ENCODE measurements at regions not wholly inside any gene's neighbourhood (a gene's known extent, or its start where the extent isn't known, plus 50 kb on each side); places are given as distances from the start of the nearest gene placed in this dataset.

DNA sequence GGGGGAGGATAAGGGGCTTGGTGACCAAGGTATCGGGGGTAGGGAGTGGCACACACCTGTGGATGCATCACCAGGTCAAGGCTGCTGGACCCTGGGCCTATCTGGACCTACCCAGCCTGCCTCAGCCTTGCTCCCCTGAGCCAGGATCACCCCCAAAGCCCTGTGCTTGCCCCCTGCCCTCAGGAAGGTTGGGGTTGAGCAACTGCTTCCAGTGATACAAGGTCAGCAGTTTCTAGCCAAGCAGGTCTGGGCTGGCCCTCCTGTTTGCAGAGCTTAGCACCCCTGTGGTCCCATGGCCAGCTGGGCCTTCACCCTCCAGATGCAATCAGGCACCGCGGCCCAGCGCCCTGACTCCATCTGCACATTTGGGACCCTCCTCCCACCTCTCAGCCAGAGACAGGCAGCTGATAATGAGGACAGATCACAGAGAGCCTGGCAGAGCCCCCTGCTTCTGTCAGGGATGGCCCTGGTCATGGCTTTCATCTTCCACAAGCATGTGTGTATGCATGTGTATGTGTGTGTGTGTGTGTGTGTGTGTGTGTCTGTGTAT lies 154.6 kb downstream of the TFCP2L1 start:
- intact Hi-C loops (cut with micrococcal nuclease): no loop called here

DNA sequence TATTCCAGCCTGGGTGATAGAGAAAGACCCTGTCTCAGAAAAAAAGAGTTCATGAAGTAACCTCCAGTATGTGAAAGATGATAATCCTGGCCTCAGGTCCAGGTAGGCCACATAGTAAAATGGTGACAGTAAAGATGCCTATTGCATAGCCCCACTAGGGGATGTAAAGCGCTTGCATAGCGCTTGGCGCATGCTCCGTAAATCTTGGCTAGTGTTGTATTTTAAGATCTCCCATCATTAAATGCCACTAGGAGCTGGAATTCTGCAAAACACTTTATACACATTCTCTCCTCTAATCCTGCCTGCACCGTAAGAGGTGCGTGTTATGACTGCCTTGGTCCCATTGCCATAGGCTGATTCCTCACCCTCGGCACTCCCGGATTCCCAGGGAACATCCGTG lies 153.6 kb downstream of the TFCP2L1 start:
- intact Hi-C loops (cut with micrococcal nuclease): no loop called here

DNA sequence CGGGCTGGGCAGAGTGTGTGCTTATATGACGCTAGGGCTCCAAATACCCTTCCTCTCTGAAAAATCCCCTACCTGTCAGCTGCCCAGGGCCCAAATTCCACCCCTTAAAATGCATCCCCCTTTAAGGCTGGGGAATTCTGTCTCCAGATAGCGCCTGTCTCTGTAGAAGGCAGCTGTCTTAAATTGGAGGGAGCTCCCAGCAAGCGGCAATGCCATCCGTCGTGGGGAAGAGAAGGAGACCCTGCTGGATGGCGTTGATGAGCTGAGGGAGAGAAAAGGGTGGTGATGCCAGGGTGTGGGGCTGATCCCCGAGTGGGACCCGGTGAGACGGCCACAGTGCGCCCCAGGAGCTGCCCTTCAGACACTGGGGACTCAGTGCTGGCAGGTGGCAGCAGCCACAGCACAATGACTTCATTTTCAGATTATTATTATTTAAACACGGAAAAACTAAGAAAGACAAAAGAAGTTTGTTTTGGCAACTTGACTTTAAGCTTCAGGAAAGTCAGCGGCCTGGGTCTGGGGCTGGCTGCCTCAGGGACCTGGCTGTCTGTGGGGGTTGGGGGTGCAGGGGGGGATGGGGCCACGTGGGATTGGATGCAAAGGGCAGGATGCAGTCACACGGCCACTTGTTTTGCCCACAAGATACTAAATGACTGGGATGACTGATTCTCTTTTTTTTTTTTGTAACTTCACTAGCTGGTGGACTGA lies 152.8 kb downstream of the TFCP2L1 start:
- intact Hi-C loops (cut with micrococcal nuclease): no loop called here

DNA sequence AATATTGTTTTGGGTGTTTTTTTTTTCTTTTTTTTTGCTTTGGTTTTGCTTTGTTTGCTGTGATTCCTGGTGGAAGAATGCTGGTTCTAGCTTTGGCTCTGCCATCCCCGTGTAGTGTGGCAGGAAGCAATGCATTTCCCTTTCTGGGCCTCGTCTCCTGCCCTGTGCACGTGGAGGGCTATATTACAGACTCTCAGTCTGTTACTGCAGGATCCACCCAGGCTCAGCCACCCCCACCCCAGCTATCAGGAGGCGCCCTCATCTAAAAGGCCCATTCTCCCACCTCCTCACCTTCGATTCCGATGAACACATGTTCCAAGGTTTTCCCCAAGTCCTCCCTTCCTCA lies 152.3 kb downstream of the TFCP2L1 start:
- intact Hi-C loops (cut with micrococcal nuclease): no loop called here

DNA sequence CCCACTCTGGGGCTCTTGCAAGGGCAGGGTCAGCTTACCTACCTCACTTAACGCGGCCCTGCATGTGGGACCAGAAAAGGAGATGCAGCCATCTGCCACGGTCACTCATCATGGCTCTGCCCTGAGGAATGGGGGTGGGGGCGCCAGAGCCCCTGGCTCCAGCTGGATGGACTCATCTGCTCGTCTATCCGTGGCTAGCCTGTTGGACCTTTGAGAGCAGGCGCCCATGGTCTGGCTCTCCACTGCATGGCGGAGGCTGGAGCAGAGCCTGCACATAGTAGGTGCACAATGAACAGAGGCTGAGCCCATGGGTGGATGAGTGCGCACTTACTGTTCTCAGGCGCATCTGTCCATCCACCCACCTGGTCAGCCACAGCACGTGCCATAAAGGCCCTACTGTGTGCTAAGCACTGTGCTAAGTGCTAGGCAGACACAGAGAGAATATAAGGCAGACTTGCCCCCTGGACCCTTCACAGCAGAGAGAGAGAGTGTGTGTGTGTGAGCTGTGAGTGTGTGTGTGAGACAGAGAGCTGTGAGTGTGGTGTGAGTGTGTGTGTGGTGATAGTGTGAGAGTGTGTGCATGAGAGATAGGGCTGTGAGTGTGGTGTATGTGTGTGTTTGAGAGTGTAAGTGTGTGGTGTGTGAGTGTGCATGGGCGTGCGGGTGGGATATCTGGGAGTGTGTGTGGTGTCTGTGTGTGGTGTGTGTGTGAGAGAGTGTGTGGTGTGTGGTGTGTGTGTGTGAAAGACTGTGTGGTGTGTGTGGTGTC lies 151.3 kb downstream of the TFCP2L1 start:
- intact Hi-C loops (cut with micrococcal nuclease): no loop called here

DNA sequence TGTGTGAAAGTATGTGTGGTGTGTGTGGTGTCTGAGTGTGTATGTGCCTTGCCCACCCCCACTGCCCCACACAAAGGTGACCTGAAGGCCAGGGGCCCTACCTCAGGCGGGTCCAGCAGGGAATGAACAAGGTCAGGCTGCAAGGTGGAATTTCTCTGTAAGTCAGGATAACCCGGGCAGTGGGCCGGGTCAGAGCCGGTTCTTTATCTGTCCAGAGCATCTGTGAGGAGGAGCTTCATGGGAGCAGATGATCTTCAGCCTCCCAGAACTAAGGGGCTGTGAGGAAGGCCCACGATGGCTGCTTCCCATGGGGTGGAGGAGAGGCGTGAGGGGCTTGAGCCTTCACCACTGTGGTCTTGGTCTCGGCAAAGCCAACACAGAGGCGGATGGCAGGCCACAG lies 150.3 kb downstream of the TFCP2L1 start:
- intact Hi-C loops (cut with micrococcal nuclease): no loop called here

DNA sequence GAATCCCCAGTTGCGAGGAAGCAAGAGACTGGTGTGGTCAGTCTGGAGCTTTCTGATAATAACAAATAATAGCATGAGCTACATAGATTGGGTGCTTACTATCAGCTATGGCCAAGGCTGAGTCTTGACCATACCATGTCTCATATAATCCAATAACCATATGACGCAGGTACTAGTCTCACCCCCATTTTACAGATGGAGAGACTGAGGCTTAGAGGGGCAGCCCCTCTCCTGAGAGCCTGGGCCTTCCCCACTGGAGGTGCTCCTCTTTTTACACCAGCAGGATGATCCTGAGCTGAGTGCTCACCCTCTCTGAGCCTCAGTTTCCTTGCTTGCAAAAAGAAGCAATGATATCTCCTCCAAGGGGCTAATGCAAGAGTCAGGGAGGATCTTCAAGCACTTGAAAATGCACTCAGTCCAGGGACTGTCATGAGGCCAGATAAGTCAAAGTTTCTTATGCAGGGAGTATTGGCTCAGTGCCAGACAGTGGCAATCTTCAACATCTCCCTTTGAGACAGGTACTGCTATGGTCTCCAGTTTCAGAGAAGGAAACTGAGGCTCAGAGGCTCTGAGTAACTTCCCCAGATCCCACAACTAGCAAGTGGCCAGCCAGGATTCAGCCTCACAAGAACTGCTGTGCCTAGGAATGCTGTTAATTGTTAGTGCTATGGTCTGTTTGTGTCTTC lies 149.7 kb downstream of the TFCP2L1 start:
- intact Hi-C loops (cut with micrococcal nuclease): no loop called here

DNA sequence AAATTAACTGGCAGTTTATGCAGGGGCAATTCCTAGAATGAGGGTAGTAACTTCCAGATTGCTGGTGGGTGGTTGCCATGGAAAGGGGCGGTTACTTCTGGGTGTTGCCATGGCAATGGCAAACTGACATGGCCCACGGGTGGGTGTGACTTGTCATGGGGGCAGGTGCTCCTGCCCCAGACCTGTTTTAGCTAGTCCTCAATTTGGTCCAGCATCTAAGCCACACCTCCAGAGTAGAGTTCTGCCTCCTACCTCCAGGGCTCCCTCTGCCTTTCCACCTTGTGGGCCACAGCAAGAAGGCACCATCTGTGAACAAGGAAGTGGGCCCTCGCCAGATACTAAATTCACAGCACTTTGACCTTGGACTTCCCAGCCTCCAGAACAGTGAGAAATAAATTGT lies 148.7 kb downstream of the TFCP2L1 start:
- intact Hi-C loops (cut with micrococcal nuclease): no loop called here

DNA sequence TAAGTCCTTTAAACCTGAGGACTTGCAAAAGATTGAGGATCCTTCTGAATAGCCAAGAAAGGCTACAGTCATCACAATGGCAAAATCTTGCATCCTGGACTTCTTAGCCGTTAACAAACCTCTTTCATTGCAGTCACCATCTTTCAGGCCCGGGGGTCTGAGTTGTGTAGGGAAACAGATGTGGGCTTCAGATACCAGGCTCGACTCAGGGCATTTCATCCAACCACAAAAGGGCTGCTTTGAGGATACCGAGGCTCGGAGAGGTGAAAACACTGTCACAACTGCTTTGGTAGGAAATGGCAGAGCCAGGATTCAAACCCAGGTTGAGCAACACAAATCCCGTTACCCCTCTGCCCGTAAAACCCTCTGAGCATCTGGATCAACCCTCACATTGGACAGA lies 147.4 kb downstream of the TFCP2L1 start:
- intact Hi-C loops (cut with micrococcal nuclease): no loop called here

DNA sequence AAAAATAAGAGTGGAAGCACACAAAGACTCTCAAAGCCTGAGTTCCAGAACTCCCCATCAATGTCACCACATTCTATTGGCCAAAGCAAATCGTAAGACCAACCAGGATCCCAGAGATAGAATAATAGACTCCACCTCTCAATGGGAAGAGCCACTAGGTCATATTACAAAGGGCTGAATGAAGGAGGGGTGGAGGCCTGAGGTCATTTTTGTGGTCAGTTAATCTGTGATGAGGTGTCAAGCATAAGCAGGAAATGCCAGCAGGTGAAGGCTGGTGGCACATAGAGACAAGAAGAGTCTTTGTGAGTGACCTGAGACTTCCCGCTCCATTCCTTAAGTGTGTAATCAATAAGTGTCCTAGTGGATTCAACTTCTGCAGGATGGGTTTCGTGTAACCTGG lies 144.3 kb downstream of the TFCP2L1 start:
- intact Hi-C loops (cut with micrococcal nuclease): no loop called here

DNA sequence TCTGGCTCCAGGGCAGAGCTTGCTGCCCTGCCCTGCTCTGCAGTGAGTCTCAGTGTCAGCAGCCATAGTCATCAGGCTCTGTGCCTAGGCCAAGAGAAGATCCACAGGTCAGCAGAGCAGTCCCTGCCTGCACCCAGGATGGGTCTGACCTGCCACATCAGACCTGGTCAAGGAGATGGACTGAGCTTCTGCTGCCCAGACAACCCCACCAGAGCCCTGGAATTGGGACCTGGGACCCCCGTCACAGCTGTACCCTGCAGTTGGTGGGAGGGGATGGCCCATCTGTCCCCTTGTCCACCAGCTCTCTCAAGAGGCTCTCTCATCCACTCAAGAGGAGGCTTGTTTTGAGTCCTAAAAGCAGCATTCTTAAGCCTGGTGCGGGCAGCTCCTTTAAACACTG lies 142.6 kb downstream of the TFCP2L1 start:
- intact Hi-C loops (cut with micrococcal nuclease): no loop called here

DNA sequence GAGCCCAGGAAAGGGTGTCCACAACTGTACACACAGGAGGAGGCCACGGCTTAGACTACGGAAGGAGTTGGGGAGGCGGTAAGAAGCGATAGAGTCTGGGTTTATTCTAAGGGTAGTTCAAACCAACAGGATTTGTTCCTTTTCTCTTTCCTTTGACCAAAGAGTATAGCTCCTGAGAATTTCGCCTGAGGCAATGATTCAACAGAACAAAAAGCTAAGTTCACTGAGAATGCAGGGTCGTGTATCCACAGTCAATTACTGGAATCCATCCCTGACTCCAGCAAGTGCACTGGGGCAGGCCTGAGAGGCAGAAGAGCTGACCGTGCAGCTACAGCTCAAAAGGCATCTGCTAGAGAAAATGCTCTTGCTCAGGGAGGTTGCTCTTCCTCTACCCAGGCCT lies 140.9 kb downstream of the TFCP2L1 start:
- intact Hi-C loops (cut with micrococcal nuclease): no loop called here

DNA sequence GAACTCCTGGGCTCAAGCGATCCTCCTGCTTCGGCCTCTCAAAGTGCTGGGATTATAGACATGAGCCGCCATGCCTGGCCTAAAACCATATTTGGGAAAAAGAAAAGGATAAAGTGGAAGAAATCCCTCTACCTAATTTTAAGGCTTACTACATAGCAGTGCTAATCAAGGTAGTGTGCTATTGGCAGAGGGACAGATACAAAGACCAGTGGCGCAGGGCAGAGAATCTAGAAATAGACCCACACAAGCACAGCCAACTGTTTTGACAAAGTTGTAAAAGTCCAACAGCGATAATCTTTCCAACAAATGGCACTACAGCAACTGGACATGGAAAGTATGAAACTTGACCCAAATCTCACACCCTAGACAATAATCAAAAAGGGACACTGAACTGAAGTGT lies 138.4 kb downstream of the TFCP2L1 start:
- intact Hi-C loops (cut with micrococcal nuclease): no loop called here

DNA sequence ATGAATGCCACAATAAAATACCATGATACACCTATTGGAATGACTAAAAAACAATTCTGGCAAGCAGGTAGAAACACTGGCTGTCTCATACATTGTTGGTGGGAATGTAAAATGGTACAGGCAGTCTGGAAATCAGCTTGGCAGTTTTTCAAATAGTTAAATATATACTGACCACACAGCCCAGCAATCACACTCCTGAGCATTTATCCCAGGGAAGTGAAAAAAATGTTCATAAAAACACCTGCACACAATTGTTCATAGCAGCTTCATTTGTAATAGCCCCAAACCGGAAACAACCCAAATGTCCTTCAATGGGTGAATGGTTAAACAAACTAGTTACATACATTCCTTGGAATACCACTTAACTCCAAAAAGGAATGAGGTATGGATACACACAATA lies 137.2 kb downstream of the TFCP2L1 start:
- intact Hi-C loops (cut with micrococcal nuclease): no loop called here

DNA sequence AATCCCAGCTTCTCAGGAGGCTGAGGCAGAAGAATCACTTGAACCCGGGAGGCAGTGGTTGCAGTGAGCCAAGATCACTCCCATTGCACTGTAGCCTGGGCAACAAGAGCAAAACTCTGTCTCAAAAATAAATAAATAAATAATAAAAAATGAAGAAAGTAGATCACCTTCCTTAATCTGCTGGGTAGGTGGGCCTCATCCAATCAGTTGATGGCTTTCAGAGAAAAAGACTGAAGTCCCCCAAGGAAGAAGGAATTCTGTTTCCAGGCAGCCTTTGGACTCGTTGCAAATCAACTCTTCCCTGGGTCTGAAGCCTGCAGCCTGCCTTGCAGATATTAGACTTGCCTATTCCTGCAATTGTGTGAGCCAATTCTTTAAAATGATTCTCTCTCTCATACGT lies 136.5 kb downstream of the TFCP2L1 start:
- intact Hi-C loops (cut with micrococcal nuclease): no loop called here

DNA sequence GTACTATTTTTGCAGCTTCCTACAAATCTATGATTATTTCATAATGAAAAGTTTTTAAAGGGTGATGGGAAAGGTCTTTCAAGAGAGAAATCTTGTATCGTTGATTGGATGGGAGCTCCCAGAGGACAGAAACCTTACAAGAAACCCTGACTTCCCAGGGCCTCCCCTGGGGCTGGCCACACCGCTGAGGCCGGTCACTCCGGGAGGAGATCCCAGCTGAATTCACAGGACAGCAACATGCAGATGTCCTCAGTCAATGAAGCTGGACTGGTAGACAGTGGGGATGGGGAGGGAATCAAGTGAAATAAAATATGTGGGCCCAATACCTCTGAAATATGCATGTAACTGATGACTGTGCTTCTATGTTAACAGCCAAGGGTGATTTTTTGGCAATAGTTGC lies 135.6 kb downstream of the TFCP2L1 start:
- intact Hi-C loops (cut with micrococcal nuclease): no loop called here

DNA sequence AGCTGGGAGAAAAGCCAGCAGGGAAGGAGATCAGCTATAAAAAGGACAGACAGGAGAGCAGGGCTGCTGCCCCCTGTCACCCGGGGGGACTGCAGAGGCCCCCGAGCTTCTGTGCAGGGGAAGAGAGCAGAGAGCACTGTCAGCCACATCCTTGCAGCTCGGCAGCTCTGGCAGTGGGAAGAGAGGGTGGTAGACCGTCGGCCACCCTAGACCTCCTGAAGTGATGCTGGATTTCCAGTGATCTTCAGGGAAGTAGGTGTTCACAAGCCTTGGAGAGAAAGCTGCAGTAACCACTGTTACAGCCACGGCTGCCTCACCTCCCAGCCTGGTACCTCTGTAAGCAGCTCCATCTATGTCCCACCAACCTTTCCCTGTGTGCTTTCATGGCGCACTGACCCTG lies 134.9 kb downstream of the TFCP2L1 start:
- intact Hi-C loops (cut with micrococcal nuclease): no loop called here

DNA sequence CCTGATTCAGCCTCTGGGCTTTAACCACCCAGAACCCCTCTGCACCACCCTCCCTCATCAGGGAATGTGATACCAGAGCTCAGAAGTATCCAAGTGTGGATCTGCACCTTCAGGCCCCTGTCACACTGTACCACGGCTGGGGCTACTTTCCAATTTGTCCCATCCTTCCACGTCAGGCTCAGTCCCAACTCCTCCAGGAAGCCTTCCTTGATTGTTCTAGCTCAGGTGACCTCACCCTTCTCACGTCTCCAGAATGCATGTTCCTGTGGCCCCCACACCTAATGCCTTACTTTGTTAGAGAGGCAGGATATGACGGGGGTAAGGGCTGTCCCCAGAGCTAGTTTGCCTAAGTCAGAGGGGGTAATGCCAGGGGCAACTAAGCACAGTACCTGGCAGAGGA lies 134.3 kb downstream of the TFCP2L1 start:
- intact Hi-C loops (cut with micrococcal nuclease): no loop called here

DNA sequence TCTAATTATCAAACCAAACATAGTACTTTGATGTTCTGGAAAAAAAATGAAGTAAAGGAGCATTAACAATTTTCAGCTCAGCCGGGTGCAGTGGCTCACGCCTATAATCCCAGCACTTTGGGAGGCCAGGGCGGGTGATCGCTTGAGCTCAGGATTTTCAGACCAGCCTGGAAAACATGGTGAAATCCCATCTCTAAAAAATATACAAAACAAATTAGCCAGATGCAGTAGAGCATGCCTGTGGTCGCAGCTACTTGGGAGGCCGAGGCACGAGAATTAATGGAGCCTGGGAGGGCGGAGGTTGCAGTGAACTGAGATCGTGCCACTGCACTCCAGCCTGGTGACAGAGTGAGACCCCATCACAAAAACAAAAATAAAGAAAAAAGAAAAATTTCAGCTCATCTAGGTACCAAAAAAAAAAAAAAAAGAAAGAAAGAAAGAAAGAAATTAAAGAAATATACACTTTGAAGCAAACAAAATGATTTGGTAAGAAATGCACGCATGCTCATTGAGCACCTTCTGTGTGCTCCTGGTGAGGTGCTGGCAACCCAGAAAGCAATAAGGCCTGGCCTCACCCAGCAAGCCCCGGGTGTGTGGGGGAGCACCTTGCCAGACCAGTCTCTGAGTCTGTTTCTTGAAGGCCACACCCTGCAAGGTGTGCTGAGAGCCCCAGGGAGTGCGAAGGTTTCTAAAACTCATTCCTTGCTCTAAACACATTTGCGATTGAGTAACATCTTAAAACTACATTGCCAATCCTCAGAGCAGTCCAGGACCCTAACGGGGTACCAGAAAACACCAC lies 133.5 kb downstream of the TFCP2L1 start:
- intact Hi-C loops (cut with micrococcal nuclease): no loop called here

DNA sequence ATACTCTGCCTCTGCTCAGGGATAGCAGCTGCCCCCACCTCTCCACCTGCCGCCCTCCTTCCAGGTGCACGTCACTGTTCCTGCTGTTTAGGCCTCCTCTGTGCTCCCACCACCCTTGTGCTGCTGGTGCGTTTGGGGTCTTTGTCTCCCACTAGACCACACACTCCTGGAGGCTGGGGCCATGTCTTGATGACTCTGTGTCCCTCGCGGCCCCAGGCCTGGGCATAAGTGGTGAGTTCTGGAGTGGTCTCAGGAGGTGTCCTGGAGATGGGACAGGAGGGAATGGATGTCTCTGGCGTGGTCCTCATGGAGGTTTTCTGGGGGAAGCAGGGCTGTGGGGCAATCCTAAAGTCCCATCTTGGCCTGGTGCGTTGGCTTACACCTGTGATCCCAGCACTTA lies 132.1 kb downstream of the TFCP2L1 start:
- intact Hi-C loops (cut with micrococcal nuclease): no loop called here

DNA sequence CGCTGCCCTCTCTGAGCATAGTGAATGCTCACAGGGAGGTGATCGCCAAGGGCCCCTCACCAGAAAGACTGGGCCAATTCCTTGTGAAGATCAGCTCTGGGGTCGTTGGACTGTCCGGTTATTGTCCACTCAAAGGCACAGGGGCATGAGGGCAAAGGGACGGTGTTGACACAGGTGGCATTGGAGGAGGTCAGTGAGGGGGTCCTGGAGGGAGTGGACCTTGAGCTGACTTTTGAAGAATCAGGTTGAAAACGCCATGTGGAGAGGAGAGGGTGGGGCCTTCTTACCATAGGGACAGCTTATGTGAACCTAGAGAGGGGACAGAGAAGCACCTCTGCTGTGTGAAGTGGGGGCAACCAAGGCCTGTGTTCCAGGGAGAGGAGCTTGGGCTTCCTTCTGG lies 131.5 kb downstream of the TFCP2L1 start:
- intact Hi-C loops (cut with micrococcal nuclease): no loop called here

Measured in T-helper 2 cell treated with Interferon-gamma antibody and Interleukin-4, amounts not matched to agents 100 ng/mL and 5 ng/mL, for 36 hours (primary cell).